ENCODE measurements at regions not wholly inside any gene's neighbourhood (a gene's known extent, or its start where the extent isn't known, plus 50 kb on each side); places are given as distances from the start of the nearest gene placed in this dataset.

GRCh38 chr22:42324566-42324965 lies 54.1 kb upstream of the TCF20 start:
- peak overlapping the region; percentile 24; the same call in 1 of the 2 replicates for H3K4me3 ChIP-seq

GRCh38 chr22:42323971-42324370 lies 53.5 kb upstream of the TCF20 start:
- H3K36me3 ChIP-seq (ENCODE audit: insufficient read depth, low read length), result no peaks in the 10 kb centered on the region
- no peak overlapping the region for H3K27ac ChIP-seq
- H3K9me3 ChIP-seq (ENCODE audit: low read depth, low read length), result no peaks in the 10 kb centered on the region
- TF ChIP-seq EZH2 (IDR thresholded peaks at IDR 0.05) (no peak), FOXP2 (optimal IDR thresholded peaks at IDR 0.05; ENCODE audit: control extremely low read depth, extremely low read length, insufficient read depth) (no peak), POLR2AphosphoS5 (IDR thresholded peaks at IDR 0.05; ENCODE audit: borderline replicate concordance, low read depth, low read length) (no peak)
- no peak overlapping the region for H3K9ac ChIP-seq (ENCODE audit: insufficient read length)
- H3K4me3 ChIP-seq, result no peak overlapping the region
- DNase-seq (ENCODE audit: low read depth, low spot score), result no peak

More at GRCh38 chr22:42324566-42324965, 54.1 kb upstream of the TCF20 start:
- Histone ChIP-seq H3K9ac (ENCODE audit: insufficient read length) (no peak overlapping the region), H3K9me3 (ENCODE audit: low read depth, low read length) (no peaks in the 10 kb centered on the region), H3K27ac (no peak overlapping the region), H3K36me3 (ENCODE audit: insufficient read depth, low read length) (no peaks in the 10 kb centered on the region)
- no peak for TF ChIP-seq FOXP2 (optimal IDR thresholded peaks at IDR 0.05; ENCODE audit: control extremely low read depth, extremely low read length, insufficient read depth)
- DNase-seq (ENCODE audit: low read depth, low spot score), result no peak

DNA sequence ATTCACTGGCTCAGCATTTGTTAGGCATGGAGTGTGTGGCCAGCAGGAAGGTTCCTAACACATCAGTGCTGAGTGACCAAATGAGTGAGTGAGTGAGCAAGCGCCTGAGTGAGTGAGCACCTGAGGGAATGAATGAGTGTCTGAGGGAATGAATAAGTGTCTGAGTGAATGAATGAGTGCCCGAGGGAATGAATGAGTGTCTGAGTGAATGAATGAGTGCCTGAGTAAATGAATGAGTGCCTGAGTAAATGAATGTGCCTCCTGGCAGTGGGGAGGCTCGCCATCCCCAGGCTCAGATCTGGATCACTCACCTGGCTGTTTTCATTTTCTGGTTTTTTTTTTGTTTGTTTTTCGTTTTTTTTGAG lies 52.1 kb upstream of the TCF20 start:
- H3K9ac ChIP-seq (ENCODE audit: insufficient read length), result no peak overlapping the region
- TF ChIP-seq FOXP2 (optimal IDR thresholded peaks at IDR 0.05; ENCODE audit: control extremely low read depth, extremely low read length, insufficient read depth) (no peak), POLR2AphosphoS5 (IDR thresholded peaks at IDR 0.05; ENCODE audit: borderline replicate concordance, low read depth, low read length) (no peak), EZH2 (IDR thresholded peaks at IDR 0.05) (no peak)
- no peaks in the 10 kb centered on the region for H3K36me3 ChIP-seq (ENCODE audit: insufficient read depth, low read length)
- H3K27ac ChIP-seq, result peak overlapping the region; percentile 45; the same call in 1 of the 2 replicates
- no peak for DNase-seq (ENCODE audit: low read depth, low spot score)
- H3K9me3 ChIP-seq (ENCODE audit: low read depth, low read length), result no peaks in the 10 kb centered on the region
- H3K4me3 ChIP-seq, result peak overlapping the region; percentile 6; the same call in 1 of the 2 replicates

DNA sequence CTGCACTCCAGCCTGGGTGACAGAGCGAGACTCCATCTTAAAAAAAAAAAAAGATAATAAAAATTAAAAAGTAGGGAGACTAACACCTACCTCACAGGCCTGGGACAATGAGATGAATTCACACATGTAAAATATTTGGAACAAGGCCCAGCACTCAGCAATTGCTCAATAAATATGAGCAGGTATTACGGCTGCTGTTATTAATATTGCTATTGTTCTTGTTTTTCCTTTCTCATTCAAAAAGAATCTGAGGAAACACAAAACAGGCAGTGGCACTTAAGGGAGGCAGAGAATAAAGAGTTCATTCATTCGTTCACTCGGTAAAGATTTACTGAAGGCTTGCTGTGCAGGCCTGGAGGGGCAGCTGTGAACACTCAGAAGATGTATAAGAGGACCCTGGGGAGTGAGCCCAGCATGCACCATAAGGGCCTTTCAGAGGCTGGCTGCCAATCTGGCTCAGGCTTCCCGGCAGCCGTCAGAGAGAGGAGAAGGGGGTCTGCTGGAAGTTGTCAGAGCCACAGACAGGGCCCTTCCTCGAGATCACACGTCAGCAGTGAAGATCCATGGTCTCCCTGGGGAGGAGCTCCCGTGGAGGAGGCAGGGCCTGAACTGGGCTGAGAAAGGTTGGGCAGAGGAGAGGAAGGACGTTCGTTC lies 51.6 kb upstream of the TCF20 start:
- peak; percentile 39 for DNase-seq (ENCODE audit: low read depth, low spot score)
- peak overlapping the region; percentile 6; the same call in 1 of the 2 replicates for H3K4me3 ChIP-seq
- no peaks in the 10 kb centered on the region for H3K36me3 ChIP-seq (ENCODE audit: insufficient read depth, low read length)
- no peaks in the 10 kb centered on the region for H3K9me3 ChIP-seq (ENCODE audit: low read depth, low read length)
- peak overlapping the region; percentile 45; the same call in 1 of the 2 replicates for H3K27ac ChIP-seq
- H3K9ac ChIP-seq (ENCODE audit: insufficient read length), result no peak overlapping the region
- no peak for TF ChIP-seq EZH2 (IDR thresholded peaks at IDR 0.05)
- no peak for TF ChIP-seq FOXP2 (optimal IDR thresholded peaks at IDR 0.05; ENCODE audit: control extremely low read depth, extremely low read length, insufficient read depth)
- TF ChIP-seq POLR2AphosphoS5 (IDR thresholded peaks at IDR 0.05; ENCODE audit: borderline replicate concordance, low read depth, low read length), result no peak

DNA sequence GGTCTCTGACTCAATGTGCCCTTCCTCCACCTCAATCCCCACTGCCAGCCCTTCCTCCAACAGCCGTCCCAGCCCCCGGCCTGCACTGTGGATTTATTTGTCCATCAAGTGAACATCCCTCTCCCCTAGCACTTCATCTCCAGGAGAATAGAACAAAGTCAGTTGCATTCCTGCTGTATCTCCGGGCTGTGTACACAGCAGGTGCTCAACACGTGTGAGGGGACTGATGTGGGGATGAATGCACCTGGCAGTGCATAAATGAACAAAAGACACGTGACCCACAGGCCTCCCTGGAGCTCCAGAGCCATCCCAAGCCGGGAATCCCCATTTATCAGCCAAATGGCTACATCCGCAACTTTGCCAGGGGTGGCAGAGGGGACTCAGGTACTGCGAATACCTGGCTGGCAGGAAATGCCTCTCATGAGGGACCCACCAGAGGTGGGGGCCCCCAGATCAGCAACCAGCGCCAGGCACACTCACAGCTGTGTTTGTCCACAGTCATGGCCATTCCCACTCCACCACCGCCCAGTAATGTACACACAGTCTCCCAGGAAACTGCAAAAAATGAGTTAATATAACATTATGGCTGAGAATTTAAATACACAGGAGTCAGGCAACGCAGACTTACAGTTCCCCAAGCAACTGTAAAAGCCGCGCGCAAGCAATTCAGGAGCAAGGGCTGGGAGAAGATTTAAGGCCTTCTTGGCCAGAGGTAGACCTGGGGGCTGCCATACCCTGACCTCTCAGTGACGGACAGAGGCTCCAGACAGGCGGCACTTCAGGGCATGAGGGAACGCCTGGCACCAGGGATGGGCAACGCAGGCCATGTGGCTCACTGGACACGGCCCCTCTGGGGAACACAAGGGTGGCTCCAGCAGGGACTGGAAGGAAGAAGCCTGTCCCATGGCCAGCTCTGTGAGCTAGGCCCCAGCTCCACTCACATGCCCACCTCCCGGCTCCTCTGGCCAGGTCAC lies 50.3 kb upstream of the TCF20 start:
- no peak for DNase-seq (ENCODE audit: low read depth, low spot score)
- Histone ChIP-seq H3K4me3 (no peak overlapping the region), H3K9me3 (ENCODE audit: low read depth, low read length) (no peaks in the 10 kb centered on the region), H3K9ac (ENCODE audit: insufficient read length) (no peak overlapping the region), H3K36me3 (ENCODE audit: insufficient read depth, low read length) (no peaks in the 10 kb centered on the region), H3K27ac (no peak overlapping the region)
- no peak for TF ChIP-seq POLR2AphosphoS5 (IDR thresholded peaks at IDR 0.05; ENCODE audit: borderline replicate concordance, low read depth, low read length)
- TF ChIP-seq FOXP2 (optimal IDR thresholded peaks at IDR 0.05; ENCODE audit: control extremely low read depth, extremely low read length, insufficient read depth), result no peak
- TF ChIP-seq EZH2 (IDR thresholded peaks at IDR 0.05), result no peak
